Thoracic aorta (tissue), 2 donors: ENCODE measurements at regions not wholly inside any gene's neighbourhood (a gene's known extent, or its start where the extent isn't known, plus 50 kb on each side); places are given as distances from the start of the nearest gene placed in this dataset.

Experiments
- ATAC-seq: fragments of 150-250 bp; one replicate; pipeline ENCODE4 v1.8.0; 2017; ENCODE audit warnings: low read depth; ENCODE audit not compliant: insufficient number of reproducible peaks, low FRiP score
- DNase-seq: peaks from one replicate; pipeline ENCODE4 v3.0.0-alpha.2; 2020; ENCODE audit warnings: low spot score
- H3K27ac ChIP-seq, 2 donors: fragments of 200-600 bp; sonication (generic); 1 replicate in 1 of 2; 2 replicates in 1 of 2; pipeline ENCODE4 v1.5.1; 2016; ENCODE audit warnings: mild to moderate bottlenecking in 2 of 2, moderate library complexity in 2 of 2
- H3K27me3 ChIP-seq: fragments of 200-600 bp; sonication (generic); replicated peaks from 2 replicates; pipeline ENCODE4 v1.6.0; 2016; ENCODE audit warnings: mild to moderate bottlenecking; ENCODE audit not compliant: insufficient read depth
- H3K36me3 ChIP-seq: fragments of 200-600 bp; sonication (generic); one replicate; pipeline ENCODE4 v1.5.1; 2016
- H3K4me1 ChIP-seq, 2 donors: fragments of 200-600 bp; sonication (generic); 1 replicate in 1 of 2; 2 replicates in 1 of 2; pipeline versions ENCODE4 v1.5.1 to v1.6.0; 2016; ENCODE audit warnings: low read depth in 2 of 2, mild to moderate bottlenecking in 1 of 2; ENCODE audit not compliant: control insufficient read depth in 1 of 2
- H3K4me3 ChIP-seq: fragments of 200-600 bp; sonication (generic); 2 replicates; pipeline ENCODE4 v1.5.1; 2016; ENCODE audit warnings: mild to moderate bottlenecking
- H3K9me3 ChIP-seq: fragments of 200-600 bp; sonication (generic); 2 replicates; pipeline ENCODE4 v1.5.1; 2016
- TF ChIP-seq, protein P1 (sequence below): fragments of 200-600 bp; sonication (generic); IDR thresholded peaks from one replicate; pipeline ENCODE4 v1.5.1; 2019; ENCODE audit warnings: antibody characterized with exemption

DNA sequence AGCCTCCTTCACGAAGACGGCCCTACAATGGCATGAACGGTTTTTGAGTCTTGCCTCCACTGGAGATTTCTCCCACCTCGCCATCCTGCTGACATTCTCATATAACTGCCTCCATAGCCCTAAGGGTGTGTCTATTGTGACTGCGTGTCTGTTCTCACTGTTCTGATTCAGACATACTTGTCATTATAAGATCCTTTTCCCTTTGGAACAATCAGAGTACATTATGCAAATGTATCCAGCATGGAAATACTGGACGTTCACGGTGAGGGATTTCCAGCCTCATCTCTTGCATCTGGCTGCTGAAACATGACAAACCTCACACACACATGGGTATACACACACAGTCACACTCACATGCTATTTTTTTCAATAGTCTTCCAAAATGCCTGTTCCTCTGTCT lies 402.1 kb downstream of the DIRAS2 start:
- DNase-seq (no peak), ATAC-seq (no peak)
- Histone ChIP-seq H3K4me1 (no peaks in the 10 kb centered on the region), H3K9me3 (no peaks in the 10 kb centered on the region), H3K36me3 (no peaks in the 10 kb centered on the region), H3K27ac (no peak overlapping the region), H3K27me3 (no peaks in the 10 kb centered on the region), H3K4me3 (no peak overlapping the region)
- TF ChIP-seq, protein P1, sequence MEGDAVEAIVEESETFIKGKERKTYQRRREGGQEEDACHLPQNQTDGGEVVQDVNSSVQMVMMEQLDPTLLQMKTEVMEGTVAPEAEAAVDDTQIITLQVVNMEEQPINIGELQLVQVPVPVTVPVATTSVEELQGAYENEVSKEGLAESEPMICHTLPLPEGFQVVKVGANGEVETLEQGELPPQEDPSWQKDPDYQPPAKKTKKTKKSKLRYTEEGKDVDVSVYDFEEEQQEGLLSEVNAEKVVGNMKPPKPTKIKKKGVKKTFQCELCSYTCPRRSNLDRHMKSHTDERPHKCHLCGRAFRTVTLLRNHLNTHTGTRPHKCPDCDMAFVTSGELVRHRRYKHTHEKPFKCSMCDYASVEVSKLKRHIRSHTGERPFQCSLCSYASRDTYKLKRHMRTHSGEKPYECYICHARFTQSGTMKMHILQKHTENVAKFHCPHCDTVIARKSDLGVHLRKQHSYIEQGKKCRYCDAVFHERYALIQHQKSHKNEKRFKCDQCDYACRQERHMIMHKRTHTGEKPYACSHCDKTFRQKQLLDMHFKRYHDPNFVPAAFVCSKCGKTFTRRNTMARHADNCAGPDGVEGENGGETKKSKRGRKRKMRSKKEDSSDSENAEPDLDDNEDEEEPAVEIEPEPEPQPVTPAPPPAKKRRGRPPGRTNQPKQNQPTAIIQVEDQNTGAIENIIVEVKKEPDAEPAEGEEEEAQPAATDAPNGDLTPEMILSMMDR, result no peak

DNA sequence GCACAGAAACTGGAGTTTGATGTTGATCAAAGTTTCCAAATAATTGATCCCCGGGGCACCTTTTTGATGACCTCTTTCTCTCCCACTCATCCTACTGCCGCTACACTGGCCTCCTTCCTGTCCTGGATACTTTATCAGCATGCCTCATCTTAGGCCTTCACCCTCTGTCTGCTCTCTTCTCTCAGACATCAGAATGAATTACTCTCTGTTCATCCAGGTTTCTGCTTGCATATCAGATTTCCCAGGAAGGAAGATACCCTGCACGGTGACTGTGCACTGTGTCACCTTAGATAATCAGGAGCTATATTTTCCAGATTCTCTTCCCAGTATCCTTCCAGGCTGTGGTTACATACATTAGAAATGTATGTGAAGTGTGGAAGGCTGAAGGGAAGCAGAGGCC lies 397.0 kb downstream of the DIRAS2 start:
- ATAC-seq (no peak), DNase-seq (no peak)
- TF ChIP-seq, protein P1, result no peak
- Histone ChIP-seq H3K36me3 (no peaks in the 10 kb centered on the region), H3K27me3 (no peaks in the 10 kb centered on the region), H3K27ac (no peak overlapping the region), H3K9me3 (no peaks in the 10 kb centered on the region), H3K4me3 (no peak overlapping the region), H3K4me1 (no peaks in the 10 kb centered on the region)

DNA sequence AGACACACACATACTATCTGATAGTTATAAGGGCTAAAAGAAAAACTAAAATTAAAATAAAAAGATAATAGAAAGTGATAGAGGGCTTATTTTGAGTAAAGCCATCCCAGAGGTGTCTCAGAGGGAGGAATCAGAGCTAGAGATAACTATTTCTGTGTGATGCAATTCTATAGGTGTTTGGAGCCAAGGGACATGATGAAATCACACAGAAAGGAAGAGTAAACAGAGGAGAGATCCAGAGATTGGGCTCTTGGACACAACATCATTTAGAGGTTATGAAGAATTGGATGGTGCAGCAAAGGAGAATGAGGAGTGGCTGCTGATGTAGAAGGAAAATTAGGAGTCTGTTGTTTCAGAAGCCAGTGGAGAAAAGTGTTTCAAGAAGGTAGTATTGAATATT lies 393.5 kb downstream of the DIRAS2 start:
- H3K9me3 ChIP-seq, result no peaks in the 10 kb centered on the region
- ATAC-seq (no peak), DNase-seq (no peak)
- no peaks in the 10 kb centered on the region for H3K36me3 ChIP-seq
- no peaks in the 10 kb centered on the region for H3K4me1 ChIP-seq
- no peaks in the 10 kb centered on the region for H3K27me3 ChIP-seq
- no peak overlapping the region for H3K4me3 ChIP-seq
- H3K27ac ChIP-seq, result no peak overlapping the region
- TF ChIP-seq, protein P1, result no peak

DNA sequence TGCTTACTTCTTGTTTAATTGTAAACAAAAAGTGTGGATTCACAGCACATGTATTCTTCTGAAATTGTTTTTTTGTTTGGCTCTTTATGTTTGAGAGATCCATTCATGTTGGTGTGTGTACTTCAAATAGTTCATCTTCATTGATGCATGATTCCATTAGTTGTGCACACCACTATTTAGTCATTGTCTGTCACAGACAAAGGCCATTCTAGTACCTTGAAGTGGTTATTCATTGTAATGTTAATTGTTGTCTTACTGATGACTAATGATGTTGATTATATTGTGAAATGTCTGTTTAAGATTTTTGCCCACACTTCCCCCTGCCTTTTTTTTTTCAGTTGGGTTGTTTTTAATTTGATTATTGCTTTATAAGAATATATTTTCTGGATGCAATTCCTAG lies 391.3 kb downstream of the DIRAS2 start:
- Histone ChIP-seq H3K36me3 (no peaks in the 10 kb centered on the region), H3K4me1 (no peaks in the 10 kb centered on the region), H3K27me3 (no peaks in the 10 kb centered on the region), H3K9me3 (no peaks in the 10 kb centered on the region), H3K4me3 (no peak overlapping the region), H3K27ac (no peak overlapping the region)
- DNase-seq, result no peak
- TF ChIP-seq, protein P1, result no peak
- no peak for ATAC-seq

DNA sequence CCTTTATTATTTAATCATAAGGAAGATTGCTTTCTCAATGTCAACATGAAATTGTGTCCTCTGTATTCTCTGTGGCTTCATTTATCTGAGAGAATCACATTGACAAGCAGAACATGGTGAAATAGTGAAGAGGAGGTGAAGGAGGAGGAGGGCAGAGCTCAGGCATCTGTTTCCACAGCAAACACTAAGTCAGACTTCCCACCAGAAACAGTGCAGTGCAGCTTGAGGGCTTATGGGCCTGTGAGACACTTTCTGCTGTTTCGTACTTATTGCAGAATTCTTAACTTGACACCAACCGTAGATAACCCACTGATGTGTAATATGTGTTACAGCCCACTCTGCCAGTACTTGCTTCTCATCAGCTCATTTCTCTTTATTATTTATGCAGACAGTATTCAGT lies 386.3 kb downstream of the DIRAS2 start:
- Histone ChIP-seq H3K36me3 (no peaks in the 10 kb centered on the region), H3K9me3 (no peaks in the 10 kb centered on the region), H3K4me3 (no peak overlapping the region), H3K27ac (no peak overlapping the region), H3K27me3 (no peaks in the 10 kb centered on the region), H3K4me1 (no peaks in the 10 kb centered on the region)
- no peak for DNase-seq
- no peak for ATAC-seq
- TF ChIP-seq, protein P1, result no peak
